Astrocyte (in vitro differentiated cells and primary cell): ENCODE measurements at regions not wholly inside any gene's neighbourhood (a gene's known extent, or its start where the extent isn't known, plus 50 kb on each side); places are given as distances from the start of the nearest gene placed in this dataset.

Experiments used
- CTCF ChIP-seq: IDR thresholded peaks from 2 replicates; pipeline ENCODE4 v1.5.1; 2011; ENCODE audit warnings: low read depth, mild to moderate bottlenecking, inconsistent platforms, low read length, moderate library complexity; ENCODE audit not compliant: insufficient read depth
- EZH2 ChIP-seq: IDR thresholded peaks from 2 replicates; pipeline ENCODE4 v1.6.1; 2012; ENCODE audit warnings: mild to moderate bottlenecking, low read length, inconsistent platforms; ENCODE audit not compliant: insufficient read depth

GRCh38 chr6:6524951-6525350 is 63.6 kb upstream of the LY86 start:
- TF ChIP-seq CTCF (no peak), EZH2 (no peak)
